Peyer's patch (tissue), 4 donors: ENCODE measurements at regions not wholly inside any gene's neighbourhood (a gene's known extent, or its start where the extent isn't known, plus 50 kb on each side); places are given as distances from the start of the nearest gene placed in this dataset.

Experiments
- DNase-seq, 3 donors: peaks; one replicate each; pipeline ENCODE4 v3.0.0-alpha.2; 2017 to 2019
- H3K27ac ChIP-seq, 4 donors: fragments of 200-600 bp; sonication (generic); one replicate each; pipeline ENCODE4 v1.5.1; 2016 to 2019
- H3K27me3 ChIP-seq, 2 donors: fragments of 200-600 bp; sonication (generic); one replicate each; pipeline ENCODE4 v1.5.1; 2019
- H3K36me3 ChIP-seq, 3 donors: fragments of 200-600 bp; sonication (generic); one replicate each; pipeline ENCODE4 v1.5.1; 2016 to 2019
- H3K4me1 ChIP-seq, 4 donors: fragments of 200-600 bp; sonication (generic); one replicate each; pipeline ENCODE4 v1.5.1; 2016 to 2019
- H3K4me3 ChIP-seq, 4 donors: fragments of 200-600 bp; sonication (generic); 1 replicate in 3 of 4; 2 replicates in 1 of 4; pipeline ENCODE4 v1.5.1; 2016 to 2019; ENCODE audit warnings: mild to moderate bottlenecking in 1 of 4
- H3K9me3 ChIP-seq, 4 donors: fragments of 200-600 bp; sonication (generic); one replicate each; pipeline ENCODE4 v1.5.1; 2016 to 2019; ENCODE audit warnings: mild to moderate bottlenecking in 1 of 4
- CTCF ChIP-seq, 6 experiments: fragments of 450-650 bp in 4 of 6; fragments of 200-600 bp in 2 of 6; sonication (generic) in 1 of 6; IDR thresholded peaks; one replicate each; pipeline ENCODE4 v1.5.1; 2017 to 2019; ENCODE audit warnings: antibody characterized with exemption in 6 of 6, mild to moderate bottlenecking in 3 of 6, moderate library complexity in 1 of 6
- POLR2A ChIP-seq, 2 donors: fragments of 450-650 bp; IDR thresholded peaks; one replicate each; pipeline ENCODE4 v1.5.1; 2017; ENCODE audit warnings: antibody characterized with exemption in 2 of 2, mild to moderate bottlenecking in 2 of 2, moderate library complexity in 2 of 2

- Histone ChIP-seq H3K9me3 (no peaks in the 10 kb centered on the region), H3K27ac (no peak overlapping the region), H3K27me3 (no peaks in the 10 kb centered on the region), H3K4me3 (no peak overlapping the region), H3K36me3 (no peaks in the 10 kb centered on the region), H3K4me1 (peaks cover 0 to 7% (median 0%) of the 10 kb centered on the region in 4 donors)
- no peak for DNase-seq
- no peak for TF ChIP-seq POLR2A (IDR thresholded peaks at IDR 0.05)
- TF ChIP-seq CTCF (IDR thresholded peaks at IDR 0.05): no peak
Measured at GRCh38 chr3:159770998-159771397, 217.6 kb upstream of the IL12A start.

- Histone ChIP-seq H3K27me3 (no peaks in the 10 kb centered on the region), H3K4me3 (no peak overlapping the region), H3K9me3 (no peaks in the 10 kb centered on the region), H3K36me3 (no peaks in the 10 kb centered on the region), H3K4me1 (peaks cover 0 to 4% (median 0%) of the 10 kb centered on the region in 4 donors), H3K27ac (no peak overlapping the region)
- DNase-seq: no peak
- TF ChIP-seq POLR2A (IDR thresholded peaks at IDR 0.05): no peak
- no peak for TF ChIP-seq CTCF (IDR thresholded peaks at IDR 0.05)
Measured at GRCh38 chr3:159771865-159772611, 216.6 kb upstream of the IL12A start.

- Histone ChIP-seq H3K4me1 (peaks cover 0 to 4% (median 0%) of the 10 kb centered on the region in 4 donors), H3K4me3 (no peak overlapping the region), H3K36me3 (no peaks in the 10 kb centered on the region), H3K9me3 (no peaks in the 10 kb centered on the region), H3K27ac (no peak overlapping the region), H3K27me3 (no peaks in the 10 kb centered on the region)
- no peak for DNase-seq
- TF ChIP-seq CTCF (IDR thresholded peaks at IDR 0.05) (no peak), POLR2A (IDR thresholded peaks at IDR 0.05) (no peak)
Measured at GRCh38 chr3:159773706-159774105, 214.9 kb upstream of the IL12A start.

- TF ChIP-seq POLR2A (IDR thresholded peaks at IDR 0.05) (no peak), CTCF (IDR thresholded peaks at IDR 0.05) (no peak)
- peak overlapping the region in 2 of 4 donors; percentile 22 to 52 for H3K27ac ChIP-seq
- no peaks in the 10 kb centered on the region for H3K36me3 ChIP-seq
- no peaks in the 10 kb centered on the region for H3K27me3 ChIP-seq
- no peaks in the 10 kb centered on the region for H3K9me3 ChIP-seq
- no peak for DNase-seq
- H3K4me1 ChIP-seq: peaks cover 0 to 4% (median 0%) of the 10 kb centered on the region in 4 donors
- no peak overlapping the region for H3K4me3 ChIP-seq
Measured at GRCh38 chr3:159775372-159775961, 213.2 kb upstream of the IL12A start.

GRCh38 chr3:159776779-159777178 is 211.9 kb upstream of the IL12A start:
- TF ChIP-seq POLR2A (IDR thresholded peaks at IDR 0.05) (no peak), CTCF (IDR thresholded peaks at IDR 0.05) (no peak)
- Histone ChIP-seq H3K27ac (peak overlapping the region in 2 of 4 donors; percentile 7 to 12), H3K27me3 (no peaks in the 10 kb centered on the region), H3K36me3 (no peaks in the 10 kb centered on the region), H3K9me3 (no peaks in the 10 kb centered on the region), H3K4me1 (peaks cover 0 to 4% (median 0%) of the 10 kb centered on the region in 4 donors), H3K4me3 (no peak overlapping the region)
- DNase-seq: no peak
